ENCODE measurements at regions not wholly inside any gene's neighbourhood (a gene's known extent, or its start where the extent isn't known, plus 50 kb on each side); places are given as distances from the start of the nearest gene placed in this dataset.

GRCh38 chr10:53396876-53397275, 624.3 kb upstream of the MBL2 start:
- Mint-ChIP-seq H3K4me1 (ENCODE audit: insufficient read depth, unreplicated experiment) (no peaks in the 10 kb centered on the region), H3K27me3 (ENCODE audit: insufficient read depth, unreplicated experiment) (no peaks in the 10 kb centered on the region), H3K4me3 (ENCODE audit: unreplicated experiment) (no peak overlapping the region), H3K36me3 (ENCODE audit: insufficient read depth, unreplicated experiment) (peaks cover 4% of the 10 kb centered on the region), H3K9me3 (ENCODE audit: unreplicated experiment) (peaks cover 15% of the 10 kb centered on the region), H3K27ac (ENCODE audit: low read depth, unreplicated experiment) (no peak overlapping the region)
- TF ChIP-seq, protein P1, sequence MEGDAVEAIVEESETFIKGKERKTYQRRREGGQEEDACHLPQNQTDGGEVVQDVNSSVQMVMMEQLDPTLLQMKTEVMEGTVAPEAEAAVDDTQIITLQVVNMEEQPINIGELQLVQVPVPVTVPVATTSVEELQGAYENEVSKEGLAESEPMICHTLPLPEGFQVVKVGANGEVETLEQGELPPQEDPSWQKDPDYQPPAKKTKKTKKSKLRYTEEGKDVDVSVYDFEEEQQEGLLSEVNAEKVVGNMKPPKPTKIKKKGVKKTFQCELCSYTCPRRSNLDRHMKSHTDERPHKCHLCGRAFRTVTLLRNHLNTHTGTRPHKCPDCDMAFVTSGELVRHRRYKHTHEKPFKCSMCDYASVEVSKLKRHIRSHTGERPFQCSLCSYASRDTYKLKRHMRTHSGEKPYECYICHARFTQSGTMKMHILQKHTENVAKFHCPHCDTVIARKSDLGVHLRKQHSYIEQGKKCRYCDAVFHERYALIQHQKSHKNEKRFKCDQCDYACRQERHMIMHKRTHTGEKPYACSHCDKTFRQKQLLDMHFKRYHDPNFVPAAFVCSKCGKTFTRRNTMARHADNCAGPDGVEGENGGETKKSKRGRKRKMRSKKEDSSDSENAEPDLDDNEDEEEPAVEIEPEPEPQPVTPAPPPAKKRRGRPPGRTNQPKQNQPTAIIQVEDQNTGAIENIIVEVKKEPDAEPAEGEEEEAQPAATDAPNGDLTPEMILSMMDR (IDR thresholded peaks at IDR 0.05; ENCODE audit: unreplicated experiment), result no peak
- DNase-seq (ENCODE audit: unreplicated experiment), result no peak
- no TSS peak for BruUV-seq (replicated peaks)
- ChIA-PET CTCF (interaction anchor here (0.6 kb wide), 1 partner anchor 82 kb away, joined by 3 read pairs; no protein-coding TSS in a partner anchor), POLR2A (no interaction called here)
- intact Hi-C loops (cut with micrococcal nuclease), result no loop called here

GRCh38 chr10:53395449-53395848, 622.9 kb upstream of the MBL2 start:
- no peak for DNase-seq (ENCODE audit: unreplicated experiment)
- Mint-ChIP-seq H3K36me3 (ENCODE audit: insufficient read depth, unreplicated experiment) (peaks cover 4% of the 10 kb centered on the region), H3K9me3 (ENCODE audit: unreplicated experiment) (peaks cover 15% of the 10 kb centered on the region), H3K27me3 (ENCODE audit: insufficient read depth, unreplicated experiment) (no peaks in the 10 kb centered on the region), H3K4me1 (ENCODE audit: insufficient read depth, unreplicated experiment) (no peaks in the 10 kb centered on the region), H3K4me3 (ENCODE audit: unreplicated experiment) (no peak overlapping the region), H3K27ac (ENCODE audit: low read depth, unreplicated experiment) (no peak overlapping the region)
- TF ChIP-seq, protein P1 (IDR thresholded peaks at IDR 0.05; ENCODE audit: unreplicated experiment), result no peak
- ChIA-PET POLR2A (no interaction called here), CTCF (interaction anchor here (0.6 to 0.7 kb wide), 2 partner anchors 94 to 1480 kb away, joined by 3 read pairs; no protein-coding TSS in a partner anchor)
- no TSS peak for BruUV-seq (replicated peaks)
- intact Hi-C loops (cut with micrococcal nuclease), result no loop called here

DNA sequence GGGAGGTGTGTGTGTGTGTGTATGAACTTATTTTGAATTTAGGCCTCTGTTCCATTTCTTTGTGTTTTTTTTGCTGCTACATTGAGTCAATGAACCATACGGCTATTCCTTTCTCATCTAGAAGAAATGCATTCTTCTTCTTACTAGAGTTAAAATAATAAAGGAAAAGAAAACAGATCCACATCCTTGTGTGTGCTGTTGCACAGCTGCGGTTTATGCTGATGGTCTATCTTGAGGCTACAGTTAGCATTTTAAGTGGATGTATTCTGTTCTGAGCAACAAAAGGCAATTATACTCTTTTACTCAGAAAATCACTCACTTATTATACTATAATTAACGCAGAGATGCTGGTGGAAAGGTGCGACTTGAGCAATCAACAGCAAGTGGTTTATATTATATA, 615.0 kb upstream of the MBL2 start:
- BruUV-seq (replicated peaks), result no TSS peak
- no peak overlapping the region for H3K4me3 Mint-ChIP-seq (ENCODE audit: unreplicated experiment)
- TF ChIP-seq, protein P1 (IDR thresholded peaks at IDR 0.05; ENCODE audit: unreplicated experiment), result no peak
- H3K27me3 Mint-ChIP-seq (ENCODE audit: insufficient read depth, unreplicated experiment), result no peaks in the 10 kb centered on the region
- no peaks in the 10 kb centered on the region for H3K36me3 Mint-ChIP-seq (ENCODE audit: insufficient read depth, unreplicated experiment)
- no peaks in the 10 kb centered on the region for H3K9me3 Mint-ChIP-seq (ENCODE audit: unreplicated experiment)
- no peaks in the 10 kb centered on the region for H3K4me1 Mint-ChIP-seq (ENCODE audit: insufficient read depth, unreplicated experiment)
- POLR2A ChIA-PET, result no interaction called here
- no peak overlapping the region for H3K27ac Mint-ChIP-seq (ENCODE audit: low read depth, unreplicated experiment)
- intact Hi-C loops (cut with micrococcal nuclease), result no loop called here
- DNase-seq (ENCODE audit: unreplicated experiment), result no peak
- CTCF ChIA-PET, result no interaction called here

GRCh38 chr10:53382543-53382942, 610.0 kb upstream of the MBL2 start:
- Mint-ChIP-seq H3K4me3 (ENCODE audit: unreplicated experiment) (no peak overlapping the region), H3K9me3 (ENCODE audit: unreplicated experiment) (no peaks in the 10 kb centered on the region), H3K4me1 (ENCODE audit: insufficient read depth, unreplicated experiment) (no peaks in the 10 kb centered on the region), H3K27ac (ENCODE audit: low read depth, unreplicated experiment) (no peak overlapping the region), H3K27me3 (ENCODE audit: insufficient read depth, unreplicated experiment) (no peaks in the 10 kb centered on the region), H3K36me3 (ENCODE audit: insufficient read depth, unreplicated experiment) (no peaks in the 10 kb centered on the region)
- no TSS peak for BruUV-seq (replicated peaks)
- DNase-seq (ENCODE audit: unreplicated experiment), result no peak
- TF ChIP-seq, protein P1 (IDR thresholded peaks at IDR 0.05; ENCODE audit: unreplicated experiment), result no peak
- ChIA-PET CTCF (no interaction called here), POLR2A (interaction anchor here (0.7 kb wide), 2 partner anchors 20 to 504 kb away, joined by 3 read pairs; no protein-coding TSS in a partner anchor)
- intact Hi-C loops (cut with micrococcal nuclease), result no loop called here
